Stimulated activated memory B cell treated with anti-CD40 and anti-IgM and Interleukin-4, amounts not matched to agents 10 μg/mL and 1 μg/mL and 100 μg/mL, for 72 hours (primary cell): ENCODE measurements at regions not wholly inside any gene's neighbourhood (a gene's known extent, or its start where the extent isn't known, plus 50 kb on each side); places are given as distances from the start of the nearest gene placed in this dataset.

Source experiments
- ATAC-seq: fragments of 150-1000 bp; cut with Tn5 transposase; 2 replicates; pipeline ENCODE4 v1.10.0; 2021
- H3K27ac Mint-ChIP-seq: one replicate; pipeline ENCODE4 v1.8.0; 2022; ENCODE audit warnings: mild to moderate bottlenecking, mixed read lengths
- H3K27me3 Mint-ChIP-seq: one replicate; pipeline ENCODE4 v1.8.0; 2022; ENCODE audit warnings: mixed read lengths
- H3K36me3 Mint-ChIP-seq: one replicate; pipeline ENCODE4 v1.8.0; 2022; ENCODE audit warnings: mixed read lengths
- H3K4me1 Mint-ChIP-seq: one replicate; pipeline ENCODE4 v1.8.0; 2022; ENCODE audit warnings: mixed read lengths
- H3K4me3 Mint-ChIP-seq: one replicate; pipeline ENCODE4 v1.8.0; 2022; ENCODE audit warnings: mild to moderate bottlenecking, moderate library complexity, mixed read lengths
- H3K9me3 Mint-ChIP-seq: one replicate; pipeline ENCODE4 v1.8.0; 2022; ENCODE audit warnings: mixed read lengths

DNA sequence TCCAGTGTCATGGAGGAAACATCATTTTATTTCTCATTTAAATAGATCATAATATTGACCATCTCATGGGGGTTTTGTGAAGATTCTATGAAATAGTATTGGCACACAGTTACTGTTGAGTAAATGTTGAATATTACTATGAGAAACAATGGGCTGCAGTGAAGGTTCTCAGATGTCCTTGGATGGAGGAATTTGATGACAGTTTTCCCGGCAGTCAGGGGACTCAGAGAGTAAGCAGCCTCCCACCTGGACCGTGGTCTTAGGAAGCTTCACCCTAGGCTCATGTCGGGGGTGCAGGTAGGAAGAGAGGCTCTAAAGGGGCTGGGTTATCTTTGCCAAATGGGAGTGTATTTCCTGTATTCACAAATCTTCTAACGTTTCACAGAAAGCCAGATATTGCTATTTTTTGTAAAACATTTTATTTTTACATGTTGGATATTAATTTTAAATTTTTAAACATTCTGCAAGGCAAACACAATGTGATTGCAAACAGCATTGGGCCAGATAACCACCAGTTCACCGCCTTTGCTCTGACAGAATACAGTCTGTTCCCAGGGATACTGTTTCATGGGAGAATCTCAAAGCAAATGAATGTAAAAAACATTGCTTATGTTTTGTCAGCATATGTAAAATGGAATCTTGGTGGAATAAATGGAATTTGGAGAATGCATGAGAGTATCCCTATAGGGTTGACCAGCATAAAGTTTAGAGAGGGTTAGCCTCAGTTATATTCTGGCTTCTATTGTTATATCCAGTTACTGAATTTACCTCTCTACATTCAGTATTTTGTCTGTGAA, 380.8 kb upstream of the TMEM132C start:
- Mint-ChIP-seq H3K36me3 (no peaks in the 10 kb centered on the region), H3K27ac (no peak overlapping the region), H3K4me1 (no peaks in the 10 kb centered on the region), H3K9me3 (no peaks in the 10 kb centered on the region), H3K27me3 (no peaks in the 10 kb centered on the region), H3K4me3 (no peak overlapping the region)
- no peak for ATAC-seq

DNA sequence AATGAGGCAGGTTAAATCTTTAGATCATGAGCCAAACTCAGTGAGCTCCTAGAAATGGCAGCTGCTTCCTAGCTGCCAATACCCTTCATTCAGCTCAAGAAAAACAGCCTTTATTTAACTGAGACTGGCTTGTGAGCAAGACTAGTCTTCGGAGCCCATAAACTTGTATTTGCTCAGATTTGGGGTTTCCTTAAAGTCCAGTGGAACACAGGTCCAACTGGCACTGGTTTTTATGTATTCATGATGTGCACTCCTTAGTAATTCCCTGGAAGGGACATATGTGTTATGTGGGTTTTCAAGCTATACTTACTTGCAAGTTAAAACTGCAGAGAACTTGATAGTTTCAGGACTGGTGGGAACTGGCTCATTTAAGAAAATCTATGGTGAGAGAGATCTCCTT, 380.1 kb upstream of the TMEM132C start:
- no peaks in the 10 kb centered on the region for H3K27me3 Mint-ChIP-seq
- no peak for ATAC-seq
- H3K27ac Mint-ChIP-seq = no peak overlapping the region
- H3K36me3 Mint-ChIP-seq = no peaks in the 10 kb centered on the region
- H3K4me1 Mint-ChIP-seq = no peaks in the 10 kb centered on the region
- no peaks in the 10 kb centered on the region for H3K9me3 Mint-ChIP-seq
- no peak overlapping the region for H3K4me3 Mint-ChIP-seq

DNA sequence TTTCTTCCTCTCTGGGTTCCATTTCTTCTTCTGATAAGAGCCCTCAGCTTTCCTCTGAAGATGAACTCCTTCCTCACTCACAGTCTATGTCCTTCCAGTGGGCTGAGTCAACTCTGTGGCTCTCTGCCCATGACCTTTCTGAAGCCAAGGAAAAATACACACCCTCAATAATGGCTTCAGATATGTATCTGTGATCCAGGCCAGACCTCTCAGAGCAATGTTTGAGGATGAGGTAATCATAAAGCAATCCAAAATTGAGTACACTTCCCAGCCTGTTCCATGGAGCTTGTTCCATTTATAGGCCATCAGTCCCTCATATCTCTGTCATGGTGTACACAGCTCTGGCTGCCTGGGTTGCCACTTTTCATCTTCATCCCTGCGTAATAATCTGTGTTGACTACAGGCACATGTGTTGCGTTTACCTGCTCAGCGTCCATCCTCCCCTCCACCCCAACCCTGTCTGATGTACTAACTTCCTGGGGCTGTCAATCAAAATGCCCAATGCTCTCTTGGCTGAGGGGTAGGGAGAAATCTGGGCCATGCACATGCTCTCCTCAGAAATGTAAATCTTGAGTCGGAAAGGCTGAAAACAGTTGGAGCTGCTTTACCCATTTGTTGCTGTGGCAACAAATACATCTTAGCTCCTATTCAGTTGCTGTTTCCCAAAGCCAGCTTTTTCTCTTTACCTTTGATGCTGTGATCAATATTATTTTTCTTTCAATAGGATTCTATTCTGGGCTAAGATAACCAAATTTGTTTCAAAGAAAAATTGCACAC, 377.8 kb upstream of the TMEM132C start:
- Mint-ChIP-seq H3K36me3 (no peaks in the 10 kb centered on the region), H3K27me3 (no peaks in the 10 kb centered on the region), H3K9me3 (no peaks in the 10 kb centered on the region), H3K27ac (no peak overlapping the region), H3K4me1 (no peaks in the 10 kb centered on the region), H3K4me3 (no peak overlapping the region)
- no peak for ATAC-seq

DNA sequence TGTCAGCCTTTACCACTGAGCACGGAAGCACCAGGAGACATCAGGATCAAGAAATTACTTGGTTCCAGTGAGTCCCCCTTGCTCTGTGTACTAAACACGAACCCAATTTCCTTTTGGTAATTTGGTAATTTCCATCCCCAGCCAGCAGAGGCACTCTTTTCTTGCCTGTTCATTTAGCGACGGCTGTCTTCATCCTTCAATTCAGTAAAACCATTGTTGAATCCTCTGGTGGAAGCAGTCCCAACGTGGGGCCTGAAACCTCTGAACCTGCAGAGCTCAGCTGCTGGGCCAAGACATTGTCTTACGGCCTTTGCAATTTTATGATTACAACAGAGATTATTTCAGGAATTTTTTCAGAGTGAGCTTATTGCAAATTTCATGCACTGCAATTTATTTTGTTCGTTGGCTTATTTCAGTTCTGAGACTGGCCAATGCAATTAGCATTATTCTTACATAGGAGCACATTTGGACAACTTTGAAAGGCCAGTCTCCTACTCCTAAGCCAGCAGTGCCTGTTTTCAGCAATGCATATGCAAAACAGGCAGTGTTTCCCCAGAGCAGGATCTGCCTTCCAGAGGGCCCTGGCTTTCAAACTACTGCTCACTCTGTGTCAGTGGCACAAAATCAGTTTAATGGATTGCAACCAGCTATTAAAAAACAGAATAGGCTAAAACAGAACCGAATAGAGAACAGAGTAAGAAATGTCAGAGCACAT, 372.9 kb upstream of the TMEM132C start:
- Mint-ChIP-seq H3K4me1 (no peaks in the 10 kb centered on the region), H3K9me3 (no peaks in the 10 kb centered on the region), H3K4me3 (no peak overlapping the region), H3K27ac (no peak overlapping the region), H3K27me3 (no peaks in the 10 kb centered on the region), H3K36me3 (no peaks in the 10 kb centered on the region)
- ATAC-seq = no peak

DNA sequence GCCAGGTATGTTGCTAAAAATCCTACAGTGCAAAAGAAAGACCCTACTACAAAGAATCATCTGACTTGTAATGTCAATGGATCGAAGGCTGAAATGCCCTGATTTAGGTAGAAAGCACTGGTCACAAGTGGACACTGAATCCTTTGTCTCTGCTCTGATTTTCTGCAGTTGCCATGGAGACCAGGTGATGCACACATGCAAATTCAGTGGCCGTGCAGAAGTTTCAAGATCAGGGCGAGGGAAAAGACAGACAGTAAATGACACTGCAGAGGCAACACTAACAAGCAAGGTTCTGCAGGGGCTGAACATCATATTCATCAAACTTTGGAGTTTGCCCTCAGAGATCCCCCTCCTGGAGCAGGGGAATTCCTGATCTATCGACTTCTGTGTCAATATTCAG, 370.3 kb upstream of the TMEM132C start:
- no peaks in the 10 kb centered on the region for H3K9me3 Mint-ChIP-seq
- H3K27me3 Mint-ChIP-seq = no peaks in the 10 kb centered on the region
- no peaks in the 10 kb centered on the region for H3K36me3 Mint-ChIP-seq
- H3K4me1 Mint-ChIP-seq = no peaks in the 10 kb centered on the region
- ATAC-seq = no peak
- H3K27ac Mint-ChIP-seq = no peak overlapping the region
- H3K4me3 Mint-ChIP-seq = no peak overlapping the region

DNA sequence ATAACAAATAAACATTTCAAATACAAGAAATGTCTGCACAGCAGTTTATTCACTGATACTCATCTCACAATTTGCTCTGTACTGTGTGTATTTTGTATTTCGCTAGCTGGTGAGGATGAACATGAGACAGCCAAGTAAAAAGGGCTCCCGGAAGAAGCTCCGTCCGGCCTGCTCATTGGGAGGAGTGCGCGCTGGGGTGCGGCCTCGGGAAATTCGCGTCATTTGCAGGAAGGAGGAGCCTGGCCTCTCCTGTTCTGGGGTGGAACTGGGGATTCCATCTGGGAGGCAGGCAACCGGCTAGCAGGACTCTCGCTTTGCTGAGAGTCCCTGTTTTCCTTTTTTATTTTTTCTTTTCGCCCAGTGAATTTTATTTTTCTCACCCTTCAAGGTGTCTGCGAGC, 368.4 kb upstream of the TMEM132C start:
- ATAC-seq = no peak
- Mint-ChIP-seq H3K9me3 (no peaks in the 10 kb centered on the region), H3K27me3 (no peaks in the 10 kb centered on the region), H3K27ac (no peak overlapping the region), H3K36me3 (no peaks in the 10 kb centered on the region), H3K4me3 (no peak overlapping the region), H3K4me1 (no peaks in the 10 kb centered on the region)

DNA sequence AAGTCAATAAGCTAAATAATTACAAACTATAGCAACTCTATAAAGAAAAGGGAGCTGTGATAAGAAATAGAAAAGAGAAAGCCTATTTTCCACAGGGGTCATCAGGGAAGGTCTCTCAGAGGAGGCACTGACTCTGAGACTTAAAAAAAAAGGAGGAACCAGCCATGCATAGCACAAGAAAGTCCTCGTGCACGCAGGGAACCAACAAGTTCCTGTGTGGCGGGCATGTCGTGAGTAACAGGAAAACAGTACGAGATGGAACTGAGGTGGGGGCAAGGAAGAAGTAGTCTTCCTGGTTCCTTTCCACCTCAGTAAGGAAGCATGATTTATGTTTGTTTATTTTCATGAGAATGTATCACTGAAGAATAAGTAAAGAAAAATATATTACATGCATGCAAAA, 367.0 kb upstream of the TMEM132C start:
- Mint-ChIP-seq H3K36me3 (no peaks in the 10 kb centered on the region), H3K27ac (no peak overlapping the region), H3K4me1 (no peaks in the 10 kb centered on the region), H3K27me3 (no peaks in the 10 kb centered on the region), H3K9me3 (peaks cover 6% of the 10 kb centered on the region), H3K4me3 (no peak overlapping the region)
- no peak for ATAC-seq

DNA sequence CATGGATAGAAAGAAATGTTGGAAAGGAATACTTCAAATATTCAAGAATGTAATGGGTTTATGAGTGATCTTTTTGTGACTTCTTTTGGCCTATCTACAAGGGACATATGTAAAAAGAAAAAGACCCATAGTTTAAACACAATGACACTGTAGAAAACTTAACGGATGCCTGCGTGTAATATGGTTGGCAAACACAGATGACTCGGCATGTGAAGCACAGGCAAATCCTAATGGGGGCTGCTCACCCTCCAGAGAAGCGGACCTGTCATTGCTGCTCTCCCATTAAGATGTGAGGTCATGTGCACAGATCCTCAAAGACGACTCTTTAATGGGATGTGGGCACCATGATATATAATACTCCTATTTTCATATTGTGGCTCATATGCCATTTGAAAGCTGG, 366.6 kb upstream of the TMEM132C start:
- no peaks in the 10 kb centered on the region for H3K27me3 Mint-ChIP-seq
- no peak for ATAC-seq
- H3K36me3 Mint-ChIP-seq = no peaks in the 10 kb centered on the region
- no peaks in the 10 kb centered on the region for H3K4me1 Mint-ChIP-seq
- peaks cover 8% of the 10 kb centered on the region for H3K9me3 Mint-ChIP-seq
- H3K27ac Mint-ChIP-seq = no peak overlapping the region
- H3K4me3 Mint-ChIP-seq = no peak overlapping the region

DNA sequence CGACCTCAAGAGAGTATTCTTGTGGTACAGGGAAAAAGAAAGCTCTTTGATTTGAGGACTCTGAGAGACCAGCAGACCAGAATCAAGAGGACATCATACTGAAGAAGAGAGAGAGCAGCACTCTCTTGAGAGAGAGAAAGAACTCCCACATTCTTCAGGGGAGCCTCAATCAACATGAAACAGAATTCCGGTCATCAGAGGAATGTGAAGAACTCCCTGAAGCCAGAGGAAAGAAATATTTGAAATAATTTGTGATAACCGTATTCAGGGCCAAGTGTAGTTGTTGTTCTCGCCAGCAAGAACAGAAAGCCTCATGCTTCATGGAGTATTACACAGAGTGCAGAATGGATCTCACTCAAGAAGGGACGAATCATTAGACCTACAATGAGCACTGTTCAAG, 363.8 kb upstream of the TMEM132C start:
- H3K4me3 Mint-ChIP-seq = no peak overlapping the region
- ATAC-seq = no peak
- no peak overlapping the region for H3K27ac Mint-ChIP-seq
- H3K4me1 Mint-ChIP-seq = no peaks in the 10 kb centered on the region
- peaks cover 10% of the 10 kb centered on the region for H3K9me3 Mint-ChIP-seq
- no peaks in the 10 kb centered on the region for H3K36me3 Mint-ChIP-seq
- H3K27me3 Mint-ChIP-seq = no peaks in the 10 kb centered on the region

DNA sequence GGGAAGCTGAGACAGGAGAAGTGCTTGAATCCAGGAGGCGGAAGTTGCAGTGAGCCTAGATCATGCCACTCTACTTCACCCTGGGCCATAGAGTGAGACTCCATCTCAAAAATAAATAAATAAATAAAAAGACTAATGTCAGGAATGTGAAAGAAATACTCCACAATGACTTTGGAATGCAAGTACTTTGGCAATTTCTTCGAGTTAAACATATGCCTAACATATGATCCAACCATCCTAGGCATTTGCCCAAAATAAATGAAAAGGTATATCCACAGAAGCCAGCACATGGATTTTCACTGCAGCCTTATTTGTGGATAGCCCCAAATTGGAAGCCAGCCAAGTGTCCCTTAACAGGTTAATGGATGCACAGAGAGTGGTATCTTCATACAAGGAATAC, 357.9 kb upstream of the TMEM132C start:
- Mint-ChIP-seq H3K9me3 (peaks cover 10% of the 10 kb centered on the region), H3K4me3 (no peak overlapping the region), H3K36me3 (no peaks in the 10 kb centered on the region), H3K27ac (no peak overlapping the region), H3K27me3 (no peaks in the 10 kb centered on the region), H3K4me1 (no peaks in the 10 kb centered on the region)
- ATAC-seq = no peak

DNA sequence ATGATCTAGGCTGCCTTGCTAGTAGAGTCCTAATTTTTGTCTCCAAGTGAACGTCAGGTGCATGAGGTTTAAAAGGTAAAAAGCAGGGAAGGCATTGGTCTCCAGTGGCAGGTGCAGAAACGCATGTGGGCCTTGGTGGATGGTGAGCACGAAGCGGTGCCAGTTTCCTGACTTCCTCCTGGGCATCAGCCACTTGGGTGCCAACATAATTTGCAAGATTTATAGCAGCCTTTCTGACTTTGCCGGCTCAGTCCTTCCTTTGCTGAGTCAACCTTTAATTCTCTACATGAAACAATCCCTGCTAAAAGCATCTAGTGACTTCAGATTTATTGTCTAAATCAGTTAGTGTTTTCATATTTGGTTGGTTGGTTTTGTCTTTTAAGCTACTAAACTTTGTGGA, 355.7 kb upstream of the TMEM132C start:
- Mint-ChIP-seq H3K27me3 (no peaks in the 10 kb centered on the region), H3K27ac (no peak overlapping the region), H3K36me3 (no peaks in the 10 kb centered on the region), H3K4me1 (no peaks in the 10 kb centered on the region), H3K4me3 (no peak overlapping the region), H3K9me3 (no peaks in the 10 kb centered on the region)
- no peak for ATAC-seq

DNA sequence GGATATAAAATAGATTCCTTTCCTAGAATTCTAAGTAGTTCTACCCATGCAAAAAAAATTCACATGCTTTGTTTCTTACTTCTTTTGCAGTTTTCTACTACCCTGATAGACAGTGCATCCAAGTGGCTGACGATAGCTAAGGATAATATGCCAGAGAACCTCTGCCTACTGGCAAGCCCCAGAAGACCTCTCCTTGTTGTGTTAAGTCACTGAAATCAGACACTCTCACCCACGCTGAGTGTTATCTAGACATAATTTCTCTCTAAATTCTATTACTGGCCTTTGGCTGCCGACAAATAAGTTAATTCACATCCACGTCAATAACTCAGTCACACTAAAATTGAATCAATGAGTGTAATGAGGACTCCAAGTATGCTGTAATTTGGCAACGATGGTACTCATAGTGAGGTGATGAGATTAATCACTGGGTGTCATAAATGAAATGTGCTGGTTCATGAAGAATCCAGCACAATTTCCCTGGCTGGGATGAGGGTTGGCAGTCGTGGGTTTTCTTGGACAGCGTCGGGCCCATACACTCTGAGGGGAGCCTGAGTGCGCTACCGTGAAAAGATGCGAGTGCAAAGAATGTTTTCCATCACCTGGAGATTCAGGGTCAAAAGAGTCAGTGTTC, 354.8 kb upstream of the TMEM132C start:
- H3K27ac Mint-ChIP-seq = no peak overlapping the region
- no peaks in the 10 kb centered on the region for H3K9me3 Mint-ChIP-seq
- no peak overlapping the region for H3K4me3 Mint-ChIP-seq
- no peak for ATAC-seq
- H3K4me1 Mint-ChIP-seq = no peaks in the 10 kb centered on the region
- no peaks in the 10 kb centered on the region for H3K27me3 Mint-ChIP-seq
- no peaks in the 10 kb centered on the region for H3K36me3 Mint-ChIP-seq

DNA sequence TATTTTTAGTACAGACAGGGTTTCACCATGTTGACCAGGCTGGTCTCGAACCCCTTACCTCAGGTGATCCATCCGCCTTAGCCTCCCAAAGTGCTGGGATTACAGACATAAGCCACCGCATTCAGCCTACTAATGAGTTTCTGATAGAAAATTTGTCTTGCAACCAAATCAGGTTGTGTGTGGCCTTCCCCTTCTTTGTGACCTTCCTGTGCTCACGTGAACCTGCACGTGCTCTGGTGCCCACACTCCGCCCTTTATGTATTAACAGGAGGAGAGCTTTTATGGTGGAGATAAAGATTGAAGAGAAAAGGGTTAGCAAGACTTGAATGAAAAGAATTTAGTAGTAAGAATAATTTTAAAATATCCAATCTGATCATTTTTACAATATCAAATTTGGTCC, 343.5 kb upstream of the TMEM132C start:
- no peak for ATAC-seq

DNA sequence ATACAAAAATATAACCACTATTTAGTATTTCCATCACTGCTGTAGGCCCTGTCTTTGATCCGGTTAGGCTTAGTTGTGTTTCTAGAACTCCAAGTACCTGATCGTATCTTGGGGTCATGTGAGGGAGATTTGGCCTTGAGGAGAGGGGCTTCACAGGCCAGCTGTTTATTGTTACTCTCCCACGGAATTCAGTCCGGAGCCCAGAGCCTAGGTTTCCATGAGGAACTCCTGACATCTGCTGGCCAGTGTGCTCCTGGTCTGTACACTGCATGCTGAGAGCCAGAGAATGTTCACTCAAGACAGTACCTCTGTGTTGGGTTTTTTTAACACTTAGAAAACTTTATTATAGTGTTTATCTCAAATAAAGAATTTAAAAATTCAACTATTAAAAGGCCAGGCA, 341.0 kb upstream of the TMEM132C start:
- no peaks in the 10 kb centered on the region for H3K36me3 Mint-ChIP-seq
- H3K9me3 Mint-ChIP-seq = peaks cover 5% of the 10 kb centered on the region
- no peak for ATAC-seq
- H3K4me1 Mint-ChIP-seq = no peaks in the 10 kb centered on the region
- no peak overlapping the region for H3K27ac Mint-ChIP-seq
- no peaks in the 10 kb centered on the region for H3K27me3 Mint-ChIP-seq
- H3K4me3 Mint-ChIP-seq = no peak overlapping the region

More for the DNA sequence above, 343.5 kb upstream of the TMEM132C start:
- no peaks in the 10 kb centered on the region for H3K27me3 Mint-ChIP-seq
- no peaks in the 10 kb centered on the region for H3K4me1 Mint-ChIP-seq
- H3K4me3 Mint-ChIP-seq = no peak overlapping the region
- H3K9me3 Mint-ChIP-seq = peaks cover 2% of the 10 kb centered on the region
- H3K36me3 Mint-ChIP-seq = no peaks in the 10 kb centered on the region
- H3K27ac Mint-ChIP-seq = no peak overlapping the region

DNA sequence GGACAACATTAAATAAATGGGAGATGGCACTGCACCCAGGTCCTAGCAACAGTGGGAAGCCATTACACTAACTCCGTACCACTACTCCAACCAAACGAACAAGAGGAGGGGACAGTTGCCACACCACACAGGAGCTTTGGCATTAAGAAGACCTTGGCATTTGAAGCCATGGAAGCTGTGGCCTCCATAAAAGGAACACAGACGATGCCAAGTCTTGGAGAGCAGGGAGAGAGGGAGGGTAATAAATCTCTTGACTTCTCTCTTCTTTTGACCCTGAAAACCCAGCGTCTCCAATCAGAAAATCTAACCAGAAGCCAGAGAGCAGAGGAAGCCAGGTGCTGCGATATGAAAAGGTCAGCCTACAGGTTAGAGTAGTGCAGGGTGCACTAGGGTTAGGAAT, 338.8 kb upstream of the TMEM132C start:
- no peak for ATAC-seq
- Mint-ChIP-seq H3K27me3 (no peaks in the 10 kb centered on the region), H3K4me3 (no peak overlapping the region), H3K36me3 (no peaks in the 10 kb centered on the region), H3K9me3 (peaks cover 5% of the 10 kb centered on the region), H3K27ac (no peak overlapping the region), H3K4me1 (no peaks in the 10 kb centered on the region)
